Sciatic nerve (tissue), 2 donors: ENCODE measurements at regions not wholly inside any gene's neighbourhood (a gene's known extent, or its start where the extent isn't known, plus 50 kb on each side); places are given as distances from the start of the nearest gene placed in this dataset.

Source experiments
- ATAC-seq: fragments of 200-7000 bp; cut with Tn5 transposase; one replicate; pipeline ENCODE4 v1.9.1; 2020; ENCODE audit warnings: mild to moderate bottlenecking, moderate library complexity
- DNase-seq: peaks from one replicate; pipeline ENCODE4 v3.0.0-alpha.2; 2020; ENCODE audit warnings: low spot score
- intact Hi-C: fragments of 100-400 bp; cut with DNase I; formaldehyde crosslinking; loops from one replicate; pipeline ENCODE4 v1.14.2; 2022
- donor health status: DM: no; HTN: no; CAD: no.
- donor health status: DM: no; HTN: no; CAD: no.

DNA sequence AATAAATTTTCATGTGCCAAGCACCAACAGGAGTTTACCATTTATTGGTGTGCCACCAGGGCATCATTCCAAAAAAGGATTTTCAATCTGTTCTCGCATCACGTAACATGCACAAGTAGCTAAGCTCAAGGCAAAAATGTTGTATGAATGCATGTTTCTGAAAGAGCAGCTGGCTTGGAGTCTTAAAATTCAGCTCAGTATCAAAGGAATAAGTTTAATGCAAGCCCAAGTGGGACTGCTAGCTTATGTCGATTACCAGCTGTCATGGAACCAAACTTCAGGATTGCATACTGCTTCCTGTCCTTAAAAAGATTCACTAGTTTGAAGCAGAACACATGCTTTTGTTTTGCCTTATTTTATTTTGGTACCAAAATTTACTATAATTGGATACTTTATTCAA, 437.0 kb downstream of the FSCB start:
- DNase-seq (no peak), ATAC-seq (no peak)
- intact Hi-C loops: no loop called here

DNA sequence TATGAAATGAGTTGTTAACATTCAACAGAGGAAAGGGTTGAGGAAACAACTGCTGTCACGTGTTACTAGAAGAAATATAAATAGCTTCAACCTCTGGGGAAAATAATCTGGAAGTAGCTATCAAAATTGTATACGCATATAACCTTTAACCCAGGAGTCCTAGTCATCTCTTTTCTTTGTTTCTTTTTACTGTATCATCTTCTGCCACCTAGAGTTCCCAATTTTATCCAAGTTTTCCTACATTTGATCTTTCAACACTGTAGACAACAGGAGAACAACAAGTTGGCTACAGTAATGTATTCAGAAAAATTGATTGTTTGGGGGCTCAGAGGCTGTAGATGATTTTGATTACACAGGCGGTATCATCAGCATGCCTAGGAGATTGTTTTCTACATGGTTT, 453.7 kb downstream of the FSCB start:
- ATAC-seq: no peak
- intact Hi-C loops: loop anchor here (2.0 kb wide), 1 partner anchor 37 kb away; no protein-coding TSS in a partner anchor
- DNase-seq: no peak

DNA sequence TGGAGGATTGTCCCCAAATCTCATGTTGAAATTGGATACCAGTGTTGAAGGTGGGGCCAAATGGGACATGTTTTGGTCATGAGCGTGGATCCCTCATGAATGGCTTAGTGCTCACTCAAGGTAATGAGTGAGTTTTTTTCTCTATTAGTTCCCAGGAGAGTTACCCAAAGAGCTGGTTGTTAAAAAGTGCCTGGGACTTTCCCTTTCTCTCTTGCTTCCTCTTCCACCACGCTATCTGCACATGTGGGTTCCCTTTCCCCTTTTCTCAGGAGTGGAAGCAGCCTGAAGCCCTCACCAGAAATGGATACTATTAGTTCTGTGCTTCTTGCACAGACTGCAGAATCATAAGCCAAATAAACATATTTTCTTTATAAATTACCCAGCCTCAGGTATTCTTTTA, 465.4 kb downstream of the FSCB start:
- DNase-seq (no peak), ATAC-seq (no peak)
- intact Hi-C loops: no loop called here

DNA sequence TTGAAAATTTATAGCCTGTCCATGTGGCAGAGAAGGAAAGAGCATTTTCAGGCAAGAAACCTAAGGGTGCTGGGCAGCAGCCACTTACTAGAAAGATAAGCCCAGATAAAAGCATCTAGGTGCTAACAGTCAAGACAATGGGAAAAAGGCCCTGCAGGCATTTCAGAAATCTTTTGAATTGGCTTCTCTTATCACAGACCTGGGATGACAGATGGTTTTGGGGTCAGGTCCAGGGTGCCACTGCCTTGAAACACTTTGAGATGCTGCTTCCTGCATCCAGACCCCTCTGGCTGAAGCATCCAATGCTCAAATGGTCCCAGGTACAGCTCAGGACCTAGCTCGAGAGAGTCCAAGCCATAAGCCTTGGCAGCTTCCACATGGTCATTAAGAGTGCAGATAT, 466.5 kb downstream of the FSCB start:
- DNase-seq (no peak), ATAC-seq (no peak)
- intact Hi-C loops: no loop called here

DNA sequence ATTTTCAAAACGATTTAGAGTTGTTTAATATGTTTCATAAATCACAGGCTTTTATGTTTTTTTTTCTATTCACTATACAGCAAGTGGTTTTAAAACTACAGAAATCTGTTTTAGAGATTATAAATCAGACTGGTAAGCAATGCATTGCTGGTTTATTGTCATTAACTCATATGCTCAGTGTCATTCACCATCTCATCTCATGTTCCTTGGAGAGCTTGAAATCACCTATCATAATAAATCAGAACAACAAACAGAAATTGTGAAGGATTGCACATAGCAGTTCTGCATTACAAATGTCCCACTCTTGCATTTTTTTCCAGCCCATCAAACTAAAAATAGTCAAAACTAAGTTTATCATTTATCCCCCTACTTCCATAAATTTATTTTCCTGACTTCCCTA, 470.8 kb downstream of the FSCB start:
- no peak for ATAC-seq
- intact Hi-C loops: no loop called here
- DNase-seq: no peak

DNA sequence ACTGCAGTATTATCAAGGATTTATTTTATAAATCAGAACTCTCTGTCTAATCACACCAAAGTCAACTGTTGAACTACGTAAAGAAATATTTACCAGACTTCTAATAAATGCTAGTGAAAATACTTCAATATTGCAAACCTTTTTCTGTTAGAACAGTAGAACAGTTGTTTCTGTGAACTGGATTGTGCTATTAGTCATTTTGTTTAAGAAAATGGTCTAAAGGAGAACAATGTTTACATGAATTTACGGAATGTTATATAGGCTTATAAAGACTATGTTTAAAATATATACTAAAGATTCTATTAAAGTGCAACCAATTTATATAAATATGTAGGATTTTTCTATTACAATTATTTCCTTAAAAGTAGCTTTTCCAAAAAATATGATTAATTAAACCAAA, 471.4 kb downstream of the FSCB start:
- ATAC-seq (no peak), DNase-seq (no peak)
- intact Hi-C loops: no loop called here

DNA sequence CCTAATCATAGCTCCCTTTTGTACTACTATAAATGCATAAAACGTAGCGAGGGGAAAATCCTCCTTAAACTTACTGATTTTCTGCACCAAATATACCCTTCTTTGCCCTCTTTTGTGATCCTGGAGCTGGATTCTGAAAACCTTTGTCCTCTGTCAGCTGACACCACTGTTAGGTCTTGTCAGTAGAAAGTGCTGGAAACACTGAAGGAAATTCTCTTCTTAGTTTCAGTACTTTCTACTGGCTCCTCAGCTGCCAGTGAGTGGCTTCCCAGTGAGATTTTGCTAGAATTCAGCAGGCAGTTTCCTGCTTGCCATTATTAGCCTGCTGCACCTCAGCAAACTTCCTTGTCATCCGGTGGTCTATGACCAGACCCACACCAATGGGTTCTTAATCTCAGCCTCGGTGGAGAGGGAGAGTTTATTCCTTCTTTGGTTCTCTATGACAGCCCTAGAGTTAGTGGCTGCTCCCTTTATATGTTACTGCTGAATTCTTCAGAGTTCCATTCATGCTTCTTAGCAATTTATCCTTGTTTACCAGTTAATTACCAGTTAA, 476.2 kb downstream of the FSCB start:
- DNase-seq (no peak), ATAC-seq (no peak)
- intact Hi-C loops: no loop called here

DNA sequence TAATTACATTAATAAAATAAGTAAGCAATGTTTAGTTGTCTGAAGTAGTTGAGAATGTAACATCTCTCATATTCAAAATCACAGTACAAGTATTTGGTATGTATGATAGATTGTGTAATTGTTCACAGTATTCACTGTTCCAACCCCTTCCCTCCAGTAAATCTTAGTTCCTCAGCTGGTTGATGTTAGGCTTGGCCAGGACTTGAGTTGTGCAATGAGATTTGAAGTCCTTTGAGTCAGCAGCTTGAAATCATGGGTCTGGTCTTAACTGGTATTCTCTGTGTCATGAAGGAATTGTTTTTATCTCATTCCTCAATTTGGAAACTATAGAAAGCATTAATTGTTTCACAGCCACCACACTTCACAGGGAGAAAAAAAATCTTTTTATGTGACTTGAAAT, 477.1 kb downstream of the FSCB start:
- ATAC-seq: peak; percentile 91
- intact Hi-C loops: no loop called here
- DNase-seq: no peak

DNA sequence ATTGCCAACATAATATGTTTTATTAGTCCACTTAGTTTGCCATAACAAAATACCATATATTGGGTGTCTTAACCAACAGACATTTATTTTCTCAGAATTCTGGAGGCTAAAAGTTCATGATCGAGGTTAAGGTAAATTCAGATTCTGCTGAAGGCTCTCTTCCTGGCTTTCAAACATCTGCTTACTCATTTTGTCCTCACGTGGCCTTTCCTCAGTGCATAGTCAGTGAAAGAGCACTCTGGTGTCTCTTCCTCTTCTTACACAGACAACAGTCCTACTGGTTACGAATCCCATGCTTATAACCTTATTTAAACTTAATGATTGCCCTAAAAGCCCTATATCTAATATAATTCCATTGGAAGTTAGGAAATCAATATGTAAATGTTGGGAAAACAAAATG, 479.7 kb downstream of the FSCB start:
- intact Hi-C loops: no loop called here
- ATAC-seq (no peak), DNase-seq (no peak)

DNA sequence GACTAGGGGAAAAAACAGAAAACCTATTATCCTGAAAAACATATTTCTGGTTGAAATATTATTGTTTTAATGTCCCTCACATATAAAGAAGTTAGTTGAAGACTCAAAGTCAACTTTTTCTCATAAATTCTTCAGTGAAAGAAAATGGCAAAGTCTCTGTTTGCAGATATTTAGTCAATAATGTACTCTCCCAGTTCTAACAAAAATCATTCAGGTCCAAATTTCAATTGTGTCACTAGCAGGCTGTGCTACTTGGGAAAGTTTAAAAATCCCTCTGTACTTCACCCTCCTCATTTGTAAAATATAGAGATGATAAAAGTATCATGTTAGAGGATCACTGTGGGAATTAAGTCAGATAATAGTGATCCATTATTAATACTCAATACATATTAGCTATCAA, 496.5 kb downstream of the FSCB start:
- intact Hi-C loops: no loop called here
- ATAC-seq (no peak), DNase-seq (no peak)

DNA sequence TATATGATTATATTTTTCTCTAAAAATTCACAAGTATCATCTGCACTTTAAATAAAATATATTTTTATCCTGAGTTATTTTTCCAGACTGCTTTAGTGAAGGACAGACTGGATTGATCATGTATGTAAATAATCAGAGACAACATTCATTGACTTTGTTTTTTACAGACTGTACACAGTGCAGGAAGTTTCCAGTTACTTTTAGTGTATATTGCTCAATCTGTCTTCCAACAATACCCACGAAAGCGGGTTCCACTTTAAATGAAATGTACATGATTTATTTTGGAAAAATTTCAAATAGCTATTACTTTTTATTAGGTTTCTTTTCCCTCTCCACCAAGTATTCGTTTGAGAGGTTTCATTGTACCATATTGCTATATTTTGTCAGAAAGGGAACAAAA, 497.0 kb downstream of the FSCB start:
- ATAC-seq (no peak), DNase-seq (no peak)
- intact Hi-C loops: no loop called here

DNA sequence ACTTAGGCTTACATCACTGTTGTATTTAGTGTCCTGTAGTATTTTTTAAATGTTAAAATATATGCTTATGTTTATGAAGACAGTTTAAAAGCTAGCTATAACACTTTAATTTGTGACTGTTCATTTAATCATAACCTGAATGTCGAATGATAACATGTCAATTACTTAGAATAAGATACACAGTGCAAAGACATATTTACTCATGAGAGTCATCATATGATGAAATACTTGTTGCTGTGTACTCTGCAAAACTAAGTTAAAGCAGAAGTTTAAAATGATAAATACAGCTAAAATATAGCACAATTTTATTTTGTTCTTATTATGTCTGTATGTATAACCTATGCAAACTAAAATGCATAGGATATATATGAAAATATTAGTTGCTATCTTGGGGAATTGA, 497.4 kb downstream of the FSCB start:
- DNase-seq: no peak
- no peak for ATAC-seq
- intact Hi-C loops: no loop called here

DNA sequence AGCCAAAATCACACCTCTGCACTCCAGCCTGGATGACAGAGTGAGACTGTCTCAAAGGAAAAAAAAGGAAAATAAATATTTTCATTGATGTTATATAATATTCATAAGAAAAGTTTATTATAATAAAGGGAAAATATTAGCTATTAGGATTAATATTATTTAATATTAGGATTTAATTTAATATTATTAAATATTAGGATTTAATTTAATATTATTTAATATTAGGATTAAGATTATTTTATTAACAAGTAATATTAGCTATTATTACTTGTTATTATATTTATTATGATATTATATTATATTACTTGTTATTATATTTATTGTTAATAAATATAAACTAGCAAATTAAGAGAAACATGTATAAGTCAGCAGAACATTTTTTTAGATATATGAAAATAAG, 518.1 kb downstream of the FSCB start:
- DNase-seq (no peak), ATAC-seq (no peak)
- intact Hi-C loops: no loop called here

DNA sequence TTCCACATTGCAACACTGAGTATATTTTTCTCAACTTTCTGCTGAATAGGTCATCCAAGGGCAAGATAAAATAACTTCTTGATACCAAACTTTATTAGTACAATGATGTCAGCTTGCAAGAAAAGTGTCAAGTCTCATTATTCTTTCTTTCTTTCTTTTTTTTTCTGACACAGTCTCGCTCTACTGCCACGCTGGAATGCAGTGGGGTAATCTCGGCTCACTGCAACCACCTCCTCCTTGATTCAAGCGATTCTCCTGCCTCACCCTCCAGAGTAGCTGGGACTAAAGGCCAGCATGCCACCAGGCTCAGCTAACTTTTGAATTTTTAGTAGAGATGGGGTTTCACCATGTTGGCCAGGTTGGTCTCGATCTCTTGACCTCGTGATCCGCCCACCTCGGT, 523.4 kb downstream of the FSCB start:
- no peak for ATAC-seq
- intact Hi-C loops: no loop called here

DNA sequence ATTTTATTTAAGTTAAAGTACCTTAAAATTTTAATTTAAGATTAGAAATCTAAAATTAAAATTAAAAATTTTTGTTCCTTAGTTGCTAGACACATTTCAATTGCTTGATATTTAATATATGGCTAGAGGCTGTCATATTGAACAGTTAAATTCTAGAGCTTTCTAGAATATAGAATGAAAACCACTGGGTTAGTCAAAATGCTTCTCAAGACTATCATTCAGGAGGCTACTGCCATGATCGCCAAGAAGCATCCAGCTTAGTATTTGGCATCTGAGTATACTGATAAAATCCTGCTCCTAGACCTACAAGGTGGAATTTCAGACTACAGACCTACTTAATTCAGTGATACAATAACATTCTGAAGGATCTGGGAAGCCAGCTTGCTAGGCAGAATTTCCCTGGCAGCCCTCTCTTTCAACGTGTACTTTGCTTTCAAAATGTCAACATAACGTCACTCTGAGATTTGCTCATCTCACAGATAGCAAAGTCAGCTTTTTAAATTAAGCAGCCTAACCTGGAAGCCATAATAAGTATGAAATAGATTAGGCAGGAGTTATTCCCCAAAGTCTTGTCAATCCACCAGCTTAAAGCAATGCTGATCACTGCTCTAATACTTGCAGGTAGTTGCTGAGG, 525.8 kb downstream of the FSCB start:
- ATAC-seq: no peak
- DNase-seq: no peak
- intact Hi-C loops: no loop called here

More for the DNA sequence above, 523.4 kb downstream of the FSCB start:
- no peak for DNase-seq

DNA sequence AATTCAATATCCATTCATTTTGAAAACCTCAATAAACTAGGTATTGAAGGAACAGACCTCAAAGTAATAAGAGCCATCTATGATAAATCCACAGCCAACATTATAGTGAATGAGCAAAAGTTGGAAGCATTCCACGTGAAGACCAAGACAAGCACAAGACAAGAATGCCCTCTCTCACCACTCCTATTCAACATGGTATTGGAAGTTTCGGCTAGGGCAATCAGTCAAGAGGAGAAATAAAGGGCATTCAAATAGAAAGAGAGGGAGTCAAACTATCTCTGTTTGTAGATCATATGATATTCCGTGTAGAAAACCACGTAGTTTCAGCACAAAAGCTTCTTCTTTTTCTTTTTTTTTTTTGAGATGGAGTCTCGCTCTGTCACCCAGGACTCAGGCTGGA, 550.3 kb downstream of the FSCB start:
- no peak for DNase-seq
- intact Hi-C loops: no loop called here
- ATAC-seq: no peak

DNA sequence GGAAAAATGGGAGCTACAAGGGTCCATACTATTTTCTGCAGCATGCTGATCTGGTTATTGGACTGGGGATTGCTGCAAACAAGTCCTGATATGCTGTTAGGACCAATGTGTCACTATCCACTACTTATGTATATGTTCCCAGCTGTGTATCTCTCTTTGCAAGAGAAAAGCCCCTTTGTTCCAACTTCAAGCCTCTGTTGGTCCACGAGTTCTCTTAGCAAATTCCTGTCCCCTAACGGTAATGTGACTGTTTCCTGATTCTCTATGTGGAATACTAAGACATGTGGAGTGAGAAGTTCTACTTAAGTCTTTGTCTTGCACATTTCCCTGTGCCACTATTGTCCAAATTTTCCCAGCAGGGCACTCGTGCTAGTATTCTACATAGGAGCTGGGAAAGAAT, 557.7 kb downstream of the FSCB start:
- ATAC-seq (no peak), DNase-seq (no peak)
- intact Hi-C loops: no loop called here

DNA sequence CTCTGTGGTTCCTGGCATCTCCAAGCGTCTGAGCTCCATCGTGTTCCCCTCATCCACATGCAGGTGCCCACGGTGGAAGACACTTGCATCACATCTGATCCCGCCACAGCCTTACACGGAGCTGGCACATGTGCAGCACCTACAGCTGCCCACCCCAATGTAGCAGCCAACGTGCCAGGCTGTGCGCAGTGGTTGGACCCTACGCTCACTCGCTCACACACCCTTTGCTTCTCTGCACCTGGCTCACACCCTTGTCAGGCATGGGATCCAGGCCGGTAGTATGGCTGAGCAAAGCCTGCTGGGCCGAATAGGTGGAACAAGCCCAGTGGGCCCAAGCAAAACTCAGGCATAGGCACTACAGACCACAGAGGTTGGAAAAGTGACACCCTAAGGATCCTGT, 567.2 kb downstream of the FSCB start:
- ATAC-seq: peak; percentile 32
- DNase-seq: no peak
- intact Hi-C loops: loop anchor here (5.0 kb wide), 1 partner anchor 207 kb away; no protein-coding TSS in a partner anchor

DNA sequence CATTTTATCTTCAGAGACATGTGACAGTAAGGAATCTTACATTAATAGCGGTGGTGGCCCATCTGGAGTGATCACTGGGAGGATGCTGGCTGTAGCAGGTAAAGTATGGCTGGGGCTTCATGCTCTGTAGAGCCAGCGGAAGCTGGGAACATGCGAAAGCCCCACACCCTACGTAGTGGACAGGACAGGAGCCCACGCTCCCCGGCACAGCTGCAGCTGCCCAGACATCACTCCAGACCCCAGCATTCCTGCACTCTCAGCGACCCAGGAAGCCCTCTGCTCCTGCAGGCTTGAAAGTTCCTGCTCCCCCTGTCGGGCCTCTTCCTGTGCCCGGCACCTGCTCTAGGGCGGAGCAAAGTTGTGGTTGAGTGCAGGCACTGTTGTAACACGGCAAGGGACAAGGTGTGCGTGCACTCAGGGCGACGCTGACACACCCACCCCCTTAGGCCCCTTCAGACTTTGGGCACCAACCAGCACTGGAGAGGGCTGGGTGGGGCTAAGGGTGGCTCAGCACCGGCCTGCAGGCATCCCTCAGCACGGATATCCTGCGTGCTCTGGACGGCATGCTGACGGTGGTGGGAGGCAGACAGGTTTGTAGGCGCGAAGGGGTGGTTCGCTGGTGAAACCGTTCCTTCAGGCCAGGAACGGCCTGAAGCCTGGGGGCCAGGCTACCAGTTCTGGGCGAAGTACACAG, 568.3 kb downstream of the FSCB start:
- intact Hi-C loops: loop anchor here (5.0 kb wide), 1 partner anchor 209 kb away; no protein-coding TSS in a partner anchor
- DNase-seq (no peak), ATAC-seq (no peak)

DNA sequence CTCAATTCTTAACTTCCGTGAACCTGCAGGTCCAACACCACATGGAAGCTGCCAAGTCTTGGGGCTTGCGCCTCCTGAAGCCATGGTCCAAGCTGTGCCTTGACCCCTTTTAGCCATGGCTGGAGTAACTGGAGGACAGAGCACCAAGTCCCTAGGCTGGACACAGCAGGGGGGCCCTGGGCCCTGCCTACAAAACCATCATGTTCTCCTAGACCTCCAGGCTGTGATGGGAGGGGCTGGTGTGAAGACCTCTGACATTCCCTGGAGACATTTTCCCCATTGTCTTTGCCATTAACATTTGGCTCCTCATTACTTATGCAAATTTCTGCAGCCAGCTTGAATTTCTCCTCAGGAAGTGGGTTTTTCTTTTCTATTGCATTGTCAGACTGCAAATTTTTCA, 570.1 kb downstream of the FSCB start:
- no peak for ATAC-seq
- intact Hi-C loops: loop anchor here (5.0 kb wide), 1 partner anchor 210 kb away; no protein-coding TSS in a partner anchor

DNA sequence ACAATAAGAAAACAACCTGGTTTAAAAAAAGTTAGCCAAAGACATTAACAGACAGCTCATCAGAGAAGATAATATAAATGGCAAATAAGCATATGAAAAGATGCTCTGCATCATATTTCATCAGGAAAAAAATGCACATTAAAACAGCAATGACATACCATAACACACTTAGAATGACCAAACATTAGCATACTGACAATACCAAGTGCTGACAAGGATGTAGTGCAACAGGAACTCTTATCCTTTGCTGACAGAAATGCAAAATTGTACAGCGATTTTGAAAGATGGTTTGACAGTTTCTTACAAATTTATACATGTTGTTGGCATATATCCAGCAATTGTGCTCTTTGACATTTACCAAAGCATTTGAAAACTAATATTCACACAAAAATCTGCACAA, 573.0 kb downstream of the FSCB start:
- no peak for DNase-seq
- intact Hi-C loops: no loop called here
- no peak for ATAC-seq

More for the DNA sequence above, 570.1 kb downstream of the FSCB start:
- DNase-seq: no peak
